GM23338 (cell line): ENCODE measurements at regions not wholly inside any gene's neighbourhood (a gene's known extent, or its start where the extent isn't known, plus 50 kb on each side); places are given as distances from the start of the nearest gene placed in this dataset.

Experiments
- ATAC-seq: fragments of 200-7000 bp; cut with Tn5 transposase; 3 replicates; pipeline ENCODE4 v1.9.1; 2020
- DNase-seq: peaks from one replicate; pipeline ENCODE4 v3.0.0-alpha.2; 2015; ENCODE audit warnings: low spot score
- H2AFZ ChIP-seq: fragments of 200-600 bp; sonication (generic); 2 replicates; pipeline ENCODE4 v1.8.0; 2016; ENCODE audit warnings: antibody characterized with exemption, mild to moderate bottlenecking, moderate library complexity
- H3F3A ChIP-seq: fragments of 200-600 bp; sonication (generic); replicated peaks from 2 replicates; pipeline ENCODE4 v1.8.0; 2017; ENCODE audit warnings: antibody characterized with exemption, mixed run types, low read depth
- H3K27ac ChIP-seq: fragments of 200-600 bp; sonication (generic); 2 replicates; pipeline ENCODE4 v1.6.1; 2016; ENCODE audit warnings: low read depth
- H3K27me3 ChIP-seq: fragments of 200-600 bp; sonication (generic); 2 replicates; pipeline ENCODE4 v1.8.0; 2016; ENCODE audit warnings: mild to moderate bottlenecking, mixed run types, moderate library complexity; ENCODE audit not compliant: insufficient read depth
- H3K36me3 ChIP-seq: fragments of 200-600 bp; sonication (generic); 2 replicates; pipeline ENCODE4 v1.8.0; 2016; ENCODE audit warnings: mild to moderate bottlenecking; ENCODE audit not compliant: insufficient read depth
- H3K4me1 ChIP-seq: fragments of 200-600 bp; sonication (generic); 2 replicates; pipeline ENCODE4 v1.8.0; 2016; ENCODE audit warnings: mild to moderate bottlenecking, moderate library complexity; ENCODE audit not compliant: insufficient read depth
- H3K4me2 ChIP-seq: fragments of 200-600 bp; sonication (generic); 2 replicates; pipeline ENCODE4 v1.7.1; 2017; ENCODE audit warnings: mixed run types
- H3K4me3 ChIP-seq: fragments of 200-600 bp; sonication (generic); 2 replicates; pipeline ENCODE4 v1.6.1; 2016; ENCODE audit warnings: mixed run types
- H3K79me2 ChIP-seq: fragments of 200-600 bp; sonication (generic); replicated peaks from 2 replicates; pipeline ENCODE4 v1.8.0; 2017; ENCODE audit warnings: mild to moderate bottlenecking; ENCODE audit not compliant: insufficient read depth
- H3K9me2 ChIP-seq: fragments of 200-600 bp; sonication (generic); 2 replicates; pipeline ENCODE4 v1.8.0; 2017; ENCODE audit not compliant: insufficient read depth
- H4K20me1 ChIP-seq: fragments of 200-600 bp; sonication (generic); replicated peaks from 2 replicates; pipeline ENCODE4 v1.8.0; 2017; ENCODE audit warnings: mild to moderate bottlenecking; ENCODE audit not compliant: insufficient read depth
- H3K27ac Mint-ChIP-seq: 2 replicates; pipeline ENCODE4 v1.8.0; 2020; ENCODE audit warnings: inconsistent platforms, mild to moderate bottlenecking, moderate library complexity, mixed read lengths
- H3K27me3 Mint-ChIP-seq: 3 replicates; pipeline ENCODE4 v1.8.0; 2022; ENCODE audit warnings: low read depth, mild to moderate bottlenecking, moderate library complexity, mixed read lengths, inconsistent platforms; ENCODE audit not compliant: insufficient read depth, poor library complexity
- H3K36me3 Mint-ChIP-seq: 3 replicates; pipeline ENCODE4 v1.8.0; 2021; ENCODE audit warnings: low read depth, mild to moderate bottlenecking, inconsistent platforms, moderate library complexity, mixed read lengths
- H3K4me1 Mint-ChIP-seq: 3 replicates; pipeline ENCODE4 v1.8.0; 2020; ENCODE audit warnings: mild to moderate bottlenecking, inconsistent platforms, mixed read lengths
- H3K4me3 Mint-ChIP-seq: 3 replicates; pipeline ENCODE4 v1.8.0; 2021; ENCODE audit warnings: moderate library complexity, mild to moderate bottlenecking, inconsistent platforms, mixed read lengths
- H3K9me3 Mint-ChIP-seq: 3 replicates; pipeline ENCODE4 v1.8.0; 2020; ENCODE audit warnings: moderate library complexity, mild to moderate bottlenecking, inconsistent platforms, mixed read lengths
- CREB1 ChIP-seq: fragments of 250-450 bp; sonication (Bioruptor Pico); IDR thresholded peaks from 2 replicates; pipeline ENCODE4 v1.5.0; 2020; ENCODE audit warnings: low read depth, mild to moderate bottlenecking, moderate library complexity
- CTCF ChIP-seq, 2 experiments: fragments of 200-600 bp in 1 of 2; sonication (generic) in 1 of 2; conservative IDR thresholded peaks; 2 replicates each; pipeline versions ENCODE4 v1.5.1 to v1.6.1; 2016 to 2017; ENCODE audit warnings: antibody characterized with exemption in 2 of 2, low read depth in 2 of 2, mild to moderate bottlenecking in 2 of 2, moderate library complexity in 1 of 2
- ETS1 ChIP-seq: IDR thresholded peaks from 2 replicates; pipeline ENCODE4 v1.6.1; 2016; ENCODE audit warnings: antibody characterized with exemption
- EZH2 ChIP-seq: fragments of 200-600 bp; sonication (generic); IDR thresholded peaks from one replicate; pipeline ENCODE4 v1.8.0; 2017; ENCODE audit warnings: antibody characterized with exemption, mild to moderate bottlenecking, low read depth; ENCODE audit not compliant: unreplicated experiment
- EZH2phosphoT487 ChIP-seq: fragments of 200-600 bp; sonication (generic); IDR thresholded peaks from one replicate; pipeline ENCODE4 v1.8.1; 2018; ENCODE audit warnings: antibody characterized with exemption; ENCODE audit not compliant: unreplicated experiment
- JUNB ChIP-seq: IDR thresholded peaks from one replicate; pipeline ENCODE4 v1.6.1; 2016; ENCODE audit warnings: antibody characterized with exemption; ENCODE audit not compliant: unreplicated experiment
- NANOG ChIP-seq: IDR thresholded peaks from 2 replicates; pipeline ENCODE4 v1.6.1; 2016; ENCODE audit warnings: antibody characterized with exemption, borderline replicate concordance
- POLR2AphosphoS5 ChIP-seq: IDR thresholded peaks from 2 replicates; pipeline ENCODE4 v1.6.1; 2016; ENCODE audit warnings: antibody characterized with exemption, low read depth
- REST ChIP-seq: IDR thresholded peaks from one replicate; pipeline ENCODE4 v1.6.1; 2018; ENCODE audit warnings: antibody characterized with exemption; ENCODE audit not compliant: unreplicated experiment
- STAT1 ChIP-seq: IDR thresholded peaks from one replicate; pipeline ENCODE4 v1.6.1; 2016; ENCODE audit warnings: antibody characterized with exemption; ENCODE audit not compliant: unreplicated experiment
- ZNF114 ChIP-seq: fragments of 250-450 bp; sonication (Bioruptor Pico); IDR thresholded peaks from 2 replicates; pipeline ENCODE4 v1.5.0; 2020; ENCODE audit warnings: mild to moderate bottlenecking, moderate library complexity
- ZNF331 ChIP-seq: fragments of 250-450 bp; sonication (Bioruptor Pico); IDR thresholded peaks from 2 replicates; pipeline ENCODE4 v1.5.0; 2020; ENCODE audit warnings: low read depth, mild to moderate bottlenecking, moderate library complexity
- ZNF462 ChIP-seq: fragments of 250-450 bp; sonication (Bioruptor Pico); IDR thresholded peaks from 2 replicates; pipeline ENCODE4 v1.5.0; 2020; ENCODE audit warnings: mild to moderate bottlenecking, moderate library complexity

GRCh38 chr10:3222626-3223025 is 50.0 kb upstream of the PITRM1 start:
- no peak for ATAC-seq
- H3K4me1 ChIP-seq = no peaks in the 10 kb centered on the region
- no peaks in the 10 kb centered on the region for H3K36me3 ChIP-seq
- peaks cover 8% of the 10 kb centered on the region for H3K9me3 Mint-ChIP-seq
- H3K27ac ChIP-seq = no peak overlapping the region
- no peaks in the 10 kb centered on the region for H3F3A ChIP-seq
- no peak for TF ChIP-seq ETS1
- no peak for TF ChIP-seq JUNB
- TF ChIP-seq CREB1 (CRISPR knock-in tag) = no peak
- TF ChIP-seq ZNF462 (CRISPR knock-in tag) = no peak
- no peak for TF ChIP-seq POLR2AphosphoS5
- no peak for TF ChIP-seq ZNF331 (CRISPR knock-in tag)
- TF ChIP-seq CTCF (conservative IDR thresholded peaks at IDR 0.05; ENCODE audit: low read depth in 2 of 2) = no peak
- no peak for TF ChIP-seq EZH2
- TF ChIP-seq STAT1 = no peak
- no peak for TF ChIP-seq EZH2phosphoT487
- TF ChIP-seq ZNF114 (CRISPR knock-in tag) = no peak
- no peak for TF ChIP-seq REST
- no peak for TF ChIP-seq NANOG
- H2AFZ ChIP-seq = no peak overlapping the region
- DNase-seq = no peak
- H3K4me2 ChIP-seq = no peak overlapping the region
- no peaks in the 10 kb centered on the region; the same call in 2 of the 3 replicates for H3K36me3 Mint-ChIP-seq
- no peaks in the 10 kb centered on the region for H4K20me1 ChIP-seq
- no peak overlapping the region for H3K27ac Mint-ChIP-seq
- H3K4me1 Mint-ChIP-seq = no peaks in the 10 kb centered on the region
- no peaks in the 10 kb centered on the region for H3K27me3 ChIP-seq
- no peak overlapping the region for H3K4me3 Mint-ChIP-seq
- H3K9me2 ChIP-seq = peaks cover 9% of the 10 kb centered on the region; the same call in 1 of the 2 replicates
- H3K4me3 ChIP-seq = no peak overlapping the region
- no peaks in the 10 kb centered on the region for H3K27me3 Mint-ChIP-seq
- H3K79me2 ChIP-seq = no peaks in the 10 kb centered on the region
